Parathyroid adenoma (tissue), 2 donors: ENCODE measurements at regions not wholly inside any gene's neighbourhood (a gene's known extent, or its start where the extent isn't known, plus 50 kb on each side); places are given as distances from the start of the nearest gene placed in this dataset.

Experiments
- H2AFZ ChIP-seq: fragments of 300-600 bp; sonication (generic); one replicate; pipeline ENCODE4 v1.7.0; 2017; ENCODE audit warnings: antibody characterized with exemption, mild to moderate bottlenecking
- H3K27ac ChIP-seq: fragments of 300-600 bp; sonication (generic); one replicate; pipeline ENCODE4 v1.7.0; 2017
- H3K27me3 ChIP-seq: fragments of 300-600 bp; sonication (generic); one replicate; pipeline ENCODE4 v1.7.0; 2017; ENCODE audit warnings: low read length; ENCODE audit not compliant: control insufficient read depth, insufficient read depth
- H3K36me3 ChIP-seq: fragments of 300-600 bp; sonication (generic); one replicate; pipeline ENCODE4 v1.7.0; 2017; ENCODE audit warnings: low read length; ENCODE audit not compliant: control insufficient read depth, insufficient read depth
- H3K4me1 ChIP-seq: fragments of 300-600 bp; sonication (generic); one replicate; pipeline ENCODE4 v1.7.0; 2017; ENCODE audit warnings: control low read depth
- H3K4me2 ChIP-seq: fragments of 300-600 bp; sonication (generic); one replicate; pipeline ENCODE4 v1.7.0; 2017; ENCODE audit warnings: low read length
- H3K4me3 ChIP-seq: fragments of 300-600 bp; sonication (generic); one replicate; pipeline ENCODE4 v1.7.0; 2017; ENCODE audit warnings: low read depth, low read length
- H3K79me2 ChIP-seq: fragments of 300-600 bp; sonication (generic); one replicate; pipeline ENCODE4 v1.7.0; 2017; ENCODE audit warnings: control low read depth
- H3K9ac ChIP-seq: fragments of 300-600 bp; sonication (generic); one replicate; pipeline ENCODE4 v1.7.0; 2017; ENCODE audit warnings: mild to moderate bottlenecking
- H3K9me3 ChIP-seq: fragments of 300-600 bp; sonication (generic); one replicate; pipeline ENCODE4 v1.7.0; 2017; ENCODE audit warnings: low read length; ENCODE audit not compliant: control insufficient read depth
- CTCF ChIP-seq: fragments of 300-600 bp; sonication (generic); IDR thresholded peaks from one replicate; pipeline ENCODE4 v1.7.0; 2017; ENCODE audit warnings: antibody characterized with exemption, mild to moderate bottlenecking
- donor health status: primary hyperparathyroidism.

DNA sequence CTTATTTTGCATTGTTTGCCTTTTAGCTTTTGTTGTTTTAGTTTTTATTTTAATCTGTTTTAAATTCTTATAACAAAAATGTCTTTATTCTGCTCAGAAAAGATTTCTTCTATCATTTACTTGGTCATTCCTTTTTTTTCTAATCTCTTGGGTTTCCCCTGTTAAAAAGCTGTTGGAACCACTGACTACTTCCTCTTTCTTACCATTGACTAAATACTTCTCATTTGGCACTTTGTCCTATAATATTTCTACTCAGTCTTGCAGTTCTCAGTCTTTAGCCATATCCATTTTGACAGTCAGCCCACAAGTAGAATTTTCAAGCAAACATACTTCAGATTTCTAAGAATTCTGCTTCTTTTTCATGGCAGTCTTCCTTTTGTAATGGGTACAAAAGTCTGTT, 567.2 kb downstream of the SATB2 start:
- Histone ChIP-seq H3K4me1 (no peaks in the 10 kb centered on the region), H3K27me3 (no peaks in the 10 kb centered on the region), H2AFZ (no peak overlapping the region), H3K27ac (no peak overlapping the region), H3K4me3 (no peak overlapping the region), H3K79me2 (no peaks in the 10 kb centered on the region), H3K36me3 (no peaks in the 10 kb centered on the region), H3K4me2 (no peak overlapping the region), H3K9ac (no peak overlapping the region), H3K9me3 (no peaks in the 10 kb centered on the region)
- no peak for TF ChIP-seq CTCF

GRCh38 chr2:198883604-198884003, 574.1 kb downstream of the SATB2 start:
- Histone ChIP-seq H3K9ac (no peak overlapping the region), H3K4me2 (no peak overlapping the region), H3K27me3 (no peaks in the 10 kb centered on the region), H3K4me3 (no peak overlapping the region), H3K79me2 (no peaks in the 10 kb centered on the region), H3K4me1 (no peaks in the 10 kb centered on the region), H3K36me3 (no peaks in the 10 kb centered on the region), H2AFZ (no peak overlapping the region), H3K27ac (no peak overlapping the region), H3K9me3 (no peaks in the 10 kb centered on the region)
- TF ChIP-seq CTCF: no peak

GRCh38 chr2:198880986-198881385, 576.8 kb downstream of the SATB2 start:
- Histone ChIP-seq H2AFZ (no peak overlapping the region), H3K4me1 (no peaks in the 10 kb centered on the region), H3K27me3 (no peaks in the 10 kb centered on the region), H3K4me2 (no peak overlapping the region), H3K9me3 (no peaks in the 10 kb centered on the region), H3K27ac (no peak overlapping the region), H3K79me2 (no peaks in the 10 kb centered on the region), H3K4me3 (no peak overlapping the region), H3K36me3 (no peaks in the 10 kb centered on the region), H3K9ac (no peak overlapping the region)
- no peak for TF ChIP-seq CTCF

DNA sequence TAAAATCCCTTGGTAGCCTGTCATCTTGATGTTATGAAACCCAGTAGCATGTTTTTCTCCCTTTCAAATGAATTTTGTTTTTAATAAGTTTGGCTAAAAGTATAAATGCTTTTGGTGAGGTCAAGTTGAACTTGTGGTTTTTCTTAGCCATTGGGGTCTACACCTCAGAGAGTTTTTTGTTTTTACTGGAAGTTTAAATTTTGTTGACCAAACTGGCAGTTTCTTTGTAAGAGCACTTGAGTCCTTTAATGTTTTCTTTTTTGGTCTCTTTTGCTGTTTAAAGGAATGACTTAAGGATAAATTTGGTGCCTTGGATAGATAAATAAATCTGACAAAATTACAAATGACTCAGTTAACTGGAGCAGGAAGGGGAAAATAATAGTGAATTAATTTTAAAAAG, 577.3 kb downstream of the SATB2 start:
- H3K79me2 ChIP-seq: no peaks in the 10 kb centered on the region
- no peak overlapping the region for H3K27ac ChIP-seq
- H3K9me3 ChIP-seq: no peaks in the 10 kb centered on the region
- H3K4me2 ChIP-seq: no peak overlapping the region
- H2AFZ ChIP-seq: no peak overlapping the region
- H3K4me1 ChIP-seq: no peaks in the 10 kb centered on the region
- H3K9ac ChIP-seq: no peak overlapping the region
- TF ChIP-seq CTCF: no peak
- H3K4me3 ChIP-seq: no peak overlapping the region
- no peaks in the 10 kb centered on the region for H3K36me3 ChIP-seq
- no peaks in the 10 kb centered on the region for H3K27me3 ChIP-seq

DNA sequence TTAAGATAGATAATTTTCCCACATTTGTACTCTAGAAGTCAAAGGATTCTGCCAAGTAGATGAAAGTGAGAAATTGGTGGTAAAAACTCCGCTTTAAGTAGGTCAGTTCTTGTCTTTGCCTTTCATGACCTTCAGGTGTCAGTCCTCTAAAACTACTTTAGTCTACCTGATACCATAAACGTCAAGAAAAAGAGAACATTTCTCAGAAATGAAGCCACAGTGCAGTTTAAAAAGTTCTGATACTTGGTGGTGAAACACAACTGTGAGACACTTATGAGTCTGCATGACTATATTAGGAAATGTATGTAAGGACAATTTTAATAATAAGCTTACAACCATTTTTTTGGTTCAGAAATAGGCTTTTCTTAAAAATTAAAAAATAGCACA, 583.3 kb downstream of the SATB2 start:
- H3K4me3 ChIP-seq: no peak overlapping the region
- no peak for TF ChIP-seq CTCF
- no peak overlapping the region for H3K4me2 ChIP-seq
- no peak overlapping the region for H3K27ac ChIP-seq
- H3K79me2 ChIP-seq: no peaks in the 10 kb centered on the region
- no peaks in the 10 kb centered on the region for H3K36me3 ChIP-seq
- no peak overlapping the region for H2AFZ ChIP-seq
- H3K9me3 ChIP-seq: no peaks in the 10 kb centered on the region
- no peak overlapping the region for H3K9ac ChIP-seq
- no peaks in the 10 kb centered on the region for H3K27me3 ChIP-seq
- no peaks in the 10 kb centered on the region for H3K4me1 ChIP-seq
